Hindlimb muscle (tissue), 1 donor: ENCODE measurements at regions not wholly inside any gene's neighbourhood (a gene's known extent, or its start where the extent isn't known, plus 50 kb on each side); places are given as distances from the start of the nearest gene placed in this dataset.

Experiments
- DNase-seq: peaks from one replicate; pipeline ENCODE4 v3.0.0-alpha.2; 2013

DNA sequence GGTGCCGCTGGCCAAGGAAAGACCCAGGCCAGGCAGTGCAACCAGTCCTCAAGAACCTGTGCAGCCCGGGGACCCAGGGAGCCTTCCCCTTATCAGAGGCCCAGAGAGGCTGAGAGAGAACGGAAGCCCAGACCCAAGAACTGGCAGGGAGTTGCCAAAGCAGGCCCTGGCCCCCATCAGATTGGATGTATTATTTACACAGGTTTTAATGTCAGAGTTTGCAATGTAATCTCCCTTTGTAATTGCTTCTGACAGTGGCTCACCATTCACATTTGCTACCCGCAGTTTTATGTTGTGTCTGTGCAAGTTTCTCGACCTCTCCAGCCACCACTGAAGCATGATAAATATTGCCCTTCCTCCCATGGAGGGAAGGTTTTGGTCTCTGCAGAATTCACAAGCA lies 660.9 kb downstream of the LIG4 start:
- no peak for DNase-seq

DNA sequence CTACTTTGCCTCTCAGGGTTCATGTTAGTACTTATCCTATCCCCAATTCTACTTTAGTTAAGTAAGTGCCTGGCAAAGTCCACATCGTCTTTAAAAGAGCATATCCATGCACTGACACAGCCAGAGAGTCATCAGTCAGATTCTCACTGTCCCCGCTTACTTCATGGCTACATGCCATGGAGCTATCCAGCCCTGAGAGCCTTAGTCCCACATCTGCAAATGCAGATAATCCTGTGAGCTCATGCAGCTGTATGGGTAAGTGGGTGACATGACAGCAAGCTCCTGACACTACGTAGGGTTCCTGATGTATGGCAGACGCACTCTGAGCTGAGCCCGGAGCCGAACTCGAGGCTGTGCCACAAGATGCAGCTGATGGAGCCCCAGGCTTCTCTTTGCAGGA lies 661.5 kb downstream of the LIG4 start:
- no peak for DNase-seq

DNA sequence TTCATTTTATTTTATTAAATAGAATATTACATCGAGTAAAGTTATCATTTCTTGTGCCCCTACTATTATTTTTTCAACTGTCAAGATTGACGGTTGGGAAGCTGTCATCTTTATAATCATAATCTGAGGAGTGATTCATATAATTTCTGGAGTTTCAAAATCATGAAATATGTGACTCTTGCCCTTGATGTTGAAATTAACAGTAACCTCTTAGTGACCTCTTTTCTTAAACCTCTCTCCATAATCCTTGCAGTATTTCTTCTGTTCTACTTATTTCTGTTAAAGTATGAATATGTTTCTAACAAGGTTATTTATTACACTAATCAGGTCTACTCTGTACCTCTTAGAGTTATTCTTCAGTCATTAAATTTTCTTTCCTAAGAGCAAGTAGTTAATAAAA lies 663.8 kb downstream of the LIG4 start:
- no peak for DNase-seq

DNA sequence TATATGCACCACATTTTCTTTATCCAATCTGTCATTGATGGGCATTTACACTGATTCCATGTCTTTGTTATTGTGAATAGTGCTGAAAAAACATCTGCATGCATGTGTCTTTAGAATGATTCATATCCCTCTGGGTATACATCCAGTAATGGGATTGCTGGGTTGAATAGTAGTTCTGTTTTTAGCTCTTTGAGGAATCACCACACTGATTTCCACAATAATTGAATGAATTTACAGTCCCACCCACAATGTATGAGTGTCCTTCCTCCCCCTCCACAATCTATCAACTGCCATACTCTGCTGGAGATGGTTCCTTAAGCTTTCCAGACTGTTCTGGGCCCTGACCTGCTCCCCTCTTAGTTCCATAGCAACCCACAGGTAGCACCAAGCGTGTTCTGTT lies 667.0 kb downstream of the LIG4 start:
- no peak for DNase-seq

DNA sequence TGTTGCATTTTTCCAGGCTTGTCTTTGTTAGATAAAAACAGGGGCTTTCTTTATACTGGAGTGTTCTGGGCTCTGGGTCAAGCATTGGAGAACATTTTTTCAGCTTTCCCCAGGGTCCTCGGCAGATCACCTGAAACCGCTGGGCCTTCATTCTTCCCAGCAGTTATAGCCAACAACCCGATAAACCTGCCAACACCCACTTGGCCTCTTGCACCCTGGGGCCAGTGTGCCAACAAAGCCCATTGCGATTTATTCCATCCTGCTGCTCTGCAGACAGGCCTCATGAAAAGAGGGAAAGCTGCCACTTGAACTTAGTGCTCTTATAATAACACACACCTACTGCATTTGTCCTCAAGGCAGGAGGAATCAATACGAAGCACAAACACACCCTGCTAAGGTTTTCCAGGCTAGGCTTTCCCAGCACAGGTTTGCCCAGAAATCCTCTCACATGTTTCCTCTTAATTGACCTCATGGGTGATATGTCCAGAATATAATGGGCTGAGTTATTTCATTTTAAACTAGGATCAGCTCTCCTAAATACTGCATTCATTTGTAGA lies 669.3 kb downstream of the LIG4 start:
- no peak for DNase-seq

DNA sequence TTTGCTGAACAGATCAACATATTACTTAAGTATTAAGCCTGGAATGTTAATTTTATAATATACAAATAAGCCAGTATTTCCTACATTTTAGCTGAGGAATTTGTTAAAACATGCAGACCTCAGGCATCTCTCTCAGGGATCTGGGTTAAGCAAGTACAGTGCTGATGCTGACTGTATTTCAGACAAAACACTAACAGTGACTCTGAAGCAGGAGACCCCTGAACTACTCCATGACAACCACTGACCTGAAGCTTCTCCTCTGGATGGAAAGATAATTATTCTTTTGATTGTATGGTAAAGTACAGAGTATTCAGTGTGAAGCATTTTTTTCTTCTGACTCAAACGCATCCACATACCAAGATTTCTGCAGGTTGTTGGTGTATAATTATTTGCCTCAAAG lies 680.8 kb downstream of the LIG4 start:
- DNase-seq: no peak

DNA sequence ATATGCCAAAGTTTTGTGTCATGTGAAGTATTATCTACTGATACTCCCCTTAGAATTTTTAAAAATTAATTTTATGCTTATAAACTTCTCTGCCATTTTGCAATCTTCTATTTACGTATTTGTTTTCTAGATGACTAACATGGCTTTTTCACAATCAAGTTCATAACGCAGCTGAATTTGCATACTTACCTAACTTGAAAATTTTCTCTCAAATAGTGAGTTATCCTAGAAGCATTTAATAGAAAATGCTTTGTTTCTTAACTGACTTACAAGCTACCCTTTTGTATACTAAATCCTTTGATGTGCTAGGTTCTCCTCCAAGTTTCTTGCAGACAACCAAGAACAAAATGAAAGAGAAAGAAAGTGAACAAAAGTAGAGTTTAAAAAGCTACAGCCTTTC lies 683.5 kb downstream of the LIG4 start:
- DNase-seq: no peak

DNA sequence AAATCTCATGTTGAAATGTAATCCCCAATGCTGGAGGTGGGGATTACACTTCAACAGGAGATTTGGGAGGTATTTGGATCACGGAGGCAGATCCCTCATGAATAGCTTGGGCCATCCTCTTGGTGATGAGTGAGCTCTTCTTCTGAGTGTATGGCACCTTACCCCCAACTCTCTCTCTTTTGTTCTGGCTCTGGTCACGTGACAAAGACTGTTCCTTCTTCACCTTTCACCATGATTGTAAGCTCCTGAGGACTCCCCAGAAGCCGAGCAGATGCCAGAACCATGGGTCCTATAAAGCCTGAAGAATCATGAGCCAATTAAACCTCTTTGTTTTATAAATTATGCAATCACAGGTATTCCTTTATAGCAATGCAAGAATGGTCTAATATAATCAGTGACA lies 684.2 kb downstream of the LIG4 start:
- no peak for DNase-seq

DNA sequence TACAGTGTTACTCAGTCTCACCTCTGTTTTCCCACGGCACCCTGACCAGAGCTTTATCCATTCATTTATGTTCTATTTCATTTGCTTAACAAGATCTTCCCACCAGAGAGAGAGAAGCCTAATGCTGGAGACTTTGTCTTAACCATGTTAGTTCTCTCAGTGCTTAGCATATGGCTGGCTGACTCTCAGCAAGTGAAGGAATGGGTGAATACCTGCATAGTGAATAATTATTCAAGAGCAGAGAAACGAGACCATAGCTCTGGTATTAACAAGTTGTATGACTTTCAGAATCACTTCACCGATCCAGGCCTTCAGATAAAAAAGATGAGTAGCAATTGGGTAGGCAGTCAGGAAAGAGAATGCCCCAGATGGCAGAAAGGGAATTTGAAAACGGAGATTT lies 686.3 kb downstream of the LIG4 start:
- DNase-seq: no peak

DNA sequence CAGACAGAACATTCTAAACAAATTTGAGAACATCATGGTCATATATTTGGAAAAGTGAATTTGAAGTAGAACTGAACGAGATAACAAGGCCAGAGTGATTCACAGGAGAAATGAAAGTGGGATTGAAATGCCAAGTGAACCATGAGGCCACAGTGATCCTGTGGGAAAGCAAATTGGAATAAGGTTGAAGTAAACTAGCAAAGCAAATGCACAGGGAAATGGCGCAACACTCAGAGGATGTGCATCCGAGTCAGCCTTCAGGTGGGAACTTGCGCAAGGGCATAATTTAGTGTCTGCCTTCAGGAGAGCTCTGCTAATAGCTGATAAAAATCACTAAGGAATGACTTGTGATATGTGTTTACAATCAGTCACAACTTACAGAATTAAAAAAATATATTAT lies 696.6 kb downstream of the LIG4 start:
- DNase-seq: no peak

DNA sequence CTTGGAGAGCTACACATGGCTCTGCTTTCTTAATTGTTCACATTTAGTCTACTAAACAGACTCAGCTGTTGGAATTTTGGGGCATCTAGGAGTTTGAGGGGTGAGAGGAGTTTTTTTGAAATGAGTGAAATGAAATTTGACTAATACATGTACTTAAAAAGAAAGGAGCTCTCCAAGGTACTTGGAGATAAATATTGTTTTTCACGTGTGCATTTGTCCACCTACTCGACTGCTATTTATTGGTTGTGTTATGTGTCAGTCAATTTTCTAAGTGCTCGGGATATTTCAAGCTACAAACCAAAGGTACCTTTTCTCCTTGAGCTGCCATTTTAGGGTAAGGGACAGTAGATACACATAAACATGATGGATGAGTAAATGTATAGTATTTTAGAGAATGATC lies 697.0 kb downstream of the LIG4 start:
- no peak for DNase-seq

DNA sequence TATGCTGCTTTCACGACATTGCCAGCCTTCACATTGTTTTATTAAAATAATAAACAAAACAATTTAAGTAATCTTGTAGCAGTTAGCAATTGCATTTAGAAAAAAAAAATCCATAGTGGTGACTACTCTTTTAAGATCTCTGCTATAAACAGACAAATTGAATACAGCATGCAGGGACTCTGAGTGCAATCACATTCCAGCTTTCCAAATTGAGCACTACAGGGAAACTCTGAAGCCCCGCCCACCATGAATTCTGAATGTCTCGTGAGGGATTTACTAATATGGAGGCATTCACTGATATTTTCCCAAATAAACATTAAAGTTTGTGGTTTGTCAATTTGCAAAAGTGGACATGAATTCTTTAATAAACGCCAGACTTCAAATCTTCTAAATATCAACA lies 698.8 kb downstream of the LIG4 start:
- no peak for DNase-seq

DNA sequence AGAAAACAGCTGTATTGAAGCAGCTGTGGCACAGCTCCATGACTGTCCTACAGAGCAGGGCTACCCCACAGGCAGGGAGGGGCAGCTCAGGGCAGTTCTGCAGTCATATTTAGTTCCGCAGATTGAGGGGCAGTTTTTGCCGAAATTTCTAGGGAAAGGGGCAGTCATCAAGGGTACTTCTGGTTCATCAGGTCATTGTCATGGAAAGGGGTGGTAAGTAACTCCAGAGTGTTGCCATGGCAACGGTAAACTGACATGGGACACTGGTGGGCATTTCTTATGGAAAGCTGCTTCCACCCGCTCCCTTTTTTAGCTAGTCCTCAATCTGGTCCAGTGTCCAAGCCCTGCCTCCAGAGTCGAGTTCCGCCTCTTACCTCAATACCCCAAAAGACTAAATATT lies 702.8 kb downstream of the LIG4 start:
- DNase-seq: no peak

DNA sequence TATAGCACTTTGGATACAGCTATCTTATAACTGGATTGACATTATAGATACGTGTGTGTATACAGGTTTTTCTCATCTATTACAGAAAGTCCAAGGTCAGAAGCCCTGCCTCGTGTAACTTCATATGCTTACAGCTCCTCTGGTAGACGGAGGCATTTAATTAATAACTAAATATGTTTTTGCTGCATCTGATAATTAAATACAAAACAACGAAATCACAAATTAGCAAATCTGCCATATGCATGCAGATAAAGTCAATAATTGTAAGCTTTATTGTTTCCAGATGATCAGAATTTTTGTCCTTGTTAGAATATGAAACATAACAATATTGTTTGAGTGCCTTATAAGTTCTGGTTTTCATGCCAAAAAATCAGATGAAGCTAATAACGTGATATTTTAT lies 717.7 kb downstream of the LIG4 start:
- DNase-seq: no peak

DNA sequence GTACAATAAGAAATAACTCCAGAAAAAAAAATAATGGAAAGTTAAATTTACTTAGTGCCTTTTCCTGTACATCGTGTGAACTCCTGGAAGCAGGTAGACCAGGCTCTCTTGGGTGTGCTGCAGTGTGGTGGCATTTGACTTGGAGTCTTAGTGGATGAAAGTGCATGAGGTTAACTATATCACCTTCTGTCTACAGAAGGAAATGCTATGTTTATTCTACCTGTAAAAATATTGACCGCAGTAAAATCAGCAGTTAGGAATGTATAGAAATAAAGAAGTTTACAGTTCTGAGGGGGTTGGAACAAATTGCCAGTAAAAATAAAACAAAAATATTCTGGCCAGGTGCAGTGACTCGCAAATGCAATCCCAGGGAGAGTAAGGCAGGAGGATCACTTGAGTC lies 722.1 kb downstream of the LIG4 start:
- no peak for DNase-seq

DNA sequence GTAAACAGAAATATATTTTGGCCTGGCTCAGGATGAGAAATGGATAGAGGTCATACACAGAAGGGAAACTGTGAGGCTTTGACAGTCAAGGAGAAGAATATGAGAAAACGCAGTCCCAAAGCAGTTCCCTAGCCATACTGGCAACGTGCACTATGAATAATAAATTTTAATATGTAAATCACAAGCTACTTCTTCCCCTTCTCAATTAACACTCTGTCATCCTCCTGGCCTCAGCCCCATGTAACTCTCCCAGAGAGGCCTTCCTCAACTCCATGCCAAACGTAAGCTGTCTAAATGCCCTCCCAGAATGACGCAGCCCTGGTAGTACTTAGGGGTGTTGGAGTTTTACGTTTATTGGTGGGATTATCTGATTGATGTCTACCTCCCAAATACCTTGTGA lies 732.6 kb downstream of the LIG4 start:
- DNase-seq: no peak

DNA sequence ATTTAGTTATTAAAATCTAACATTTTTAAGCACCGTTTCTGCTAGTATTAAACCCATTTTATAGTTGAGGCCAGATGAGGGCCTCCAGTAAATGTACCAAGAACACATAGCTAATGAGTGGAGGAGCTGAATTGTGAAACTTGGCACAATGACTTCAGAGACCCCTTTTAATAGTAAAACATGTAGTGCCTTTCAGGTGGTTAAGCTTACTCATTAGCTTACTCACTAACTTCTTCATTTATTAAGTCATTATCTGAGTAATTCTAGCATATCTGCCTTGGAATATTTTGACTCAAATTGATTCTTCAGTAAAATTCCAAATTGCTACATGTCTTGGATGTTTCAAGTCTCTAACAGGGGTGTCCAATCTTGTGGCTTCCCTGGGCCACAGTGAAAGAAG lies 735.2 kb downstream of the LIG4 start:
- DNase-seq: no peak

DNA sequence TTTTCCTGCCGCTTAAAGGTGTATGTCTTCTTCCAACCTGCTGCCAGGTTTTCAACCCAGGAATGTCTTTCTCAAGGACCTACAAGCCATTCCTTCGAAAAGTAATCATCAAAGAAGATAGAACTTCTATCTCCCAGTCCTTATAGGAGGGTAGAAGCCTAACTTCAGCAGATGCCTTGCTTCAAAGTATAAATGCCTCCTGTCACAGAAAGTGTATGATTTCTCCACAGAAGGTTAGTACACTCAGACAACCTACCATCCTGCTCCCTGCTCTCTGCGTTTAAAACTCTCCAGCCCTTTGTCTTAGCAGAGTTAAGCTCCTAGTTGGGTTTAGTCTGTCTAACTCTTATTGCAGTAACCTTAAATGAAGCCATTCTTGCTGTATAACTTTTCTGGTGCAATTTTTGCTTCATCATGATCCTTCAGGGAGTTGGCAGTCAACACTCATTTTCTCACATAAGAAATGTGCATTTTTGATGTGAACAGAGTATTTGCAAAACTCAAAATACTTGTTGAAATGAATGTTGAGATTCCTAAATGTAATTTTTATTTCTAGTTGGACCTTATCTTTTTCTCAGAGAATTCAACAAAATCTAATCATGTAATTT lies 737.5 kb downstream of the LIG4 start:
- no peak for DNase-seq

DNA sequence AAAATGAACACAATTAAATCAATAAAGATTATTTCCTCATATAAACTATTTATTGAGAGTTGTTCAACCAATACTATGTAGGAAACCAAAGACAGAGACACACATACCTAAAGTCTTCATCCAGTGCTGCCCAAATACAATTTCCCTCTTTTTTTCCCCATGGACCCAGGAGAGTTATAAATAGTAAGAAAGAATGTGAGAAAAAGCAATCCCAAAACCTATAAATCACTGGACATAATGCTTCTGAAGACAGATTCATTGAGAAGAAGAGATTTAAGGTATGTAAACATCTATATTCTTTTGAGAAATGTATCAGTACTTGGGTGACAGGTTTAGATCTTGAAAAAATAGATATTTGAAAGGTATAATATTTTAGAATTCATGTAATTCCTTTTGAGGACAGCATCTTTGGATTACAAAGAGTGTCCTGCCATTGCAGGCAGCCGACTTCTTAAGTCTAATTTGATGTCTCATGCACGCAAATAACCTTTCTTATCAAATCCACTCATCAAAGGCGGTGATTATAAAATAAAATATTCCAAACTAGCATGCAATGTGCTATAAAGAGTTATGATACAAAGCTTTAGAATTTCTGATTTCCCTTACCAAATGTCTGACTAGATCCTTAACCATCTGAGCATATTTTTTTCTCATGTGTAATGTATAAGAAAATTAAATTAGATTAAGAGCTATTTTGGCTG lies 739.4 kb downstream of the LIG4 start:
- no peak for DNase-seq

DNA sequence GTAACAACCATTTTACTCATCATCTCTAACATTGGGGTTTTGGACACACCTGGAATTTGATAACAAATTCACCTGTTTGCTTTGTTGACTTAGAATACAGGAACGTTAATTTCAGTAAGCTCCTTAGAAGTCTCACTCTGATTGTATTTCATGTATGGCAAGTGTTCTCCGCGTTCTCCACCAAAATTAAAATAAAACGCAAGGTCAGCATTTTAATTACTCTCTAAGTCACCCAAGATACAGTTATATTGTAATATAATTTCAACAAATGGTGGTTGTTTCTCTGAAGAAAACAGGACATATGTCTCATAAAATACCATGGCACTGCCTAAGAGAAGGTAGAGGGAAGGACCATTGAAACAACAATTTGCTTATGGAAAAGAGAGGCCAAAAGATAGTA lies 742.1 kb downstream of the LIG4 start:
- DNase-seq: no peak

DNA sequence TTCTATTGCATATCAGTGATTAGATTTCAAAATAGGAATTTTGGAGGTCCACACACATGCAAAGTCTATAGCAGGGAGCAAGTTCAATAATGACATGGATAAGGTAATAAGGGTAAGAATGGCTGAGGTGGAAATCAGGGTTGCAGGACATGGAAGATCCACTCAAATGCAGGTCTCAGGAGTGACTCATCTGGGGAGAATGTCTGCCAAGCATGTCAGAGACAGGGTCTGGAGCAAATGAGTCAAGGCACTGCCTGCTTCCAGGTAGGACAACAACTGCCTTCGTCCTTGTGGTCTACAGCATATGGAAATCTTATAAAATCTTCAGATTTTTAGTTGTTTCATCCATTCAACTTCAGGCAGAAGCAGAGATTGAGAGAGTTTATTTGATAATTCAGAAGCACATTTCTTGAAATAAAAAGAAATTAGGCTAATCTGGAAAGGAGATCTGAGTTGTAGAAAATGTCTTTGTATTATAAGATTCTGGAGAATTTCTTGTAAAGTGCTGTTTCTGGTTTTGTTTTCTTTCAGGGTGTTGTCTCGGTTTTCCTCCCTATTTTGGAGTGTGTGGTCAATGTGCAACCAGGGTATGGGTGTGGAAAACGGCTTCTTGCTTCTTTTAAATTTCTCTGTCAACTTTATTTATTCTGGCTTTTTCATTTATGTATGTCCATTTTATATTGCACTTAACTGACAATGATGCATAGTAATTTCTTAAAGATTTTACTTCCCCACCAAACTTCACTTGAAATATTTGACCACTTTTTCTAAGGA lies 748.8 kb downstream of the LIG4 start:
- DNase-seq: no peak

DNA sequence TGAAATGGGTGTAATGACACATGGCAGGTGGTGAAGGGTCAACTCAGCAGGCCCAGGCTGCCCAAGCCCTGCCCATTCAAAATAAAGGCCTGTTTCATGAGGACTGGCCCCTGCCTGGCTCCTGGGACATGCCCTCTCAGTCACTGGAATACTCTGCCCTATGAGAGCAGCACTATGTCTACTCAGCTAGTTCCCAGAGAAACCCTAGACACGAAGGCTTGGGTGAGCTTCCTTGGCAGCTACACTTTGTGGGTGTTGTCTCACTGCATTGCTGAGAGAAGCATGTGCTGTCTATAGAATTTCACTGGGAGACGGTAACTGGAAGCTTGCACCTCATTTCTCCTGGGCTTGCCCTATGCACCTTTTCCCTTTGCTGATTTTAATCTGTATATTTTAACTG lies 752.8 kb downstream of the LIG4 start:
- DNase-seq: no peak

DNA sequence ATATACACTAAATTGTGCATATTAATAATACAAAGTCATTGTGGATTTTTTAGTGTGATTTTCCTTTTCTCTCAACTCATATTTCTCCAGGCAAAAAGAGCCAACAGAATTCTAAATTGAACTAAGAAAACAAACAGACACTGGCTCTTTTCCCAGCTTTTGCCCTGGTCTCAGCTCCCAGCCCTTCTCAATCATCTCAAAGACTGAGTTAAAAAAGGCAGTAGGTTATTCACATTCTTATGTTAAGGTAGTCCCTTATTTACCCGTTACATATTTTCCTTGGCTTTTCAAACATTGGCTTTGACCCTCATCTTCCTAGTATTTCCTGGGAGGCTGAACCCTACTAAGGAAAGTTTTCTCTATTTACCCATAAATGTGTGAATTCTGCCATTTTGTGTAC lies 753.6 kb downstream of the LIG4 start:
- no peak for DNase-seq

DNA sequence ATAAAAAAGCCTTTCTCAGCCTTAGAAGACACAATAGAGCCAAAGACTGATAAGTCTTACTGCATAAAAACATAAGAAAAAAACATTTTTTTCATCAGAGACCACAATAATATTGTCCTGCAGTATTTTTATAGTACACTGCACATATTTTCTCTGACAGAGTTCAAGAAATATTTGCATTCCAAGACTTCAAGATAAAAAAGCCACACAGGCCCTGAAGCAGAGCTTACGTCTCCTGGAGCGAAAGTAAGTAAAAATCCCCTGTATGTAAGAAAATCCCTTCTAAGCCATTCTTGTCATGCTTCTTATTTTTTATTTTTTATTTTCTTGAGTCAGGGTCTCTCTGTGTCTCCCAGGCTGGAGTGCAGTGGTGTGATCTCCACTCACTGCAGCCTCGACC lies 755.9 kb downstream of the LIG4 start:
- no peak for DNase-seq
